GM12878 (cell line): ENCODE measurements at regions not wholly inside any gene's neighbourhood (a gene's known extent, or its start where the extent isn't known, plus 50 kb on each side); places are given as distances from the start of the nearest gene placed in this dataset.

Source experiments
- ATAC-seq: fragments of 200-7000 bp; cut with Tn5 transposase; 3 replicates; pipeline ENCODE4 v1.9.1; 2020; ENCODE audit warnings: mild to moderate bottlenecking, moderate library complexity
- BruUV-seq: library from RNA; stranded (reverse); fragments of 400-500 nt; replicated peaks from 2 replicates; lab custom pipeline; 2021; lab: Mats Ljungman, UMichigan
- CTCF ChIA-PET: fragments of 300-600 bp; sonication (Branson Sonifier 250); formaldehyde crosslinking; extraction: SDS; loops from one replicate; lab custom pipeline; 2021; ENCODE audit warnings: inconsistent platforms; lab: Yijun Ruan, JAX
- POLR2A ChIA-PET: fragments of 350-600 bp; formaldehyde crosslinking; extraction: SDS; loops from one replicate; lab custom pipeline; 2021; ENCODE audit warnings: inconsistent platforms; lab: Charles Lee
- RAD21 ChIA-PET: fragments of 300-600 bp; sonication (Branson Sonifier 250); formaldehyde crosslinking; loops from one replicate; lab custom pipeline; 2023; ENCODE audit warnings: antibody characterized with exemption; ENCODE audit not compliant: unreplicated experiment; lab: Charles Lee
- SMC1A ChIA-PET: fragments of 300-600 bp; sonication (Branson Sonifier 250); formaldehyde crosslinking; loops from one replicate; lab custom pipeline; 2023; ENCODE audit not compliant: unreplicated experiment, uncharacterized antibody; lab: Charles Lee
- DNase-seq: peaks from one replicate; pipeline ENCODE4 v3.0.0-alpha.2; 2011; ENCODE audit warnings: low read depth, low spot score
- FAIRE-seq: peaks from 3 replicates; lab custom pipeline; 2011; peaks lifted over from hg19 to GRCh38; lab: Jason Lieb, UNC
- H2AFZ ChIP-seq: 2 replicates; pipeline ENCODE4 v1.6.0; 2011; ENCODE audit warnings: low read depth, low read length, control low read depth; ENCODE audit not compliant: control insufficient read depth
- H3K27ac ChIP-seq: 2 replicates; pipeline ENCODE4 v1.5.1; 2011; ENCODE audit warnings: control low read depth; ENCODE audit not compliant: control insufficient read depth, insufficient read depth
- H3K27me3 ChIP-seq, 2 experiments: replicated peaks in 1 of 2; 2 replicates each; pipeline versions ENCODE4 v1.6.0 to v1.6.1; 2011; ENCODE audit warnings: low read length in 1 of 2; ENCODE audit not compliant: control insufficient read depth in 2 of 2, insufficient read depth in 2 of 2
- H3K36me3 ChIP-seq, 2 experiments: 2 replicates each; pipeline ENCODE4 v1.5.1; 2011; ENCODE audit warnings: low read length in 1 of 2; ENCODE audit not compliant: control insufficient read depth in 2 of 2, insufficient read depth in 2 of 2
- H3K4me1 ChIP-seq: 2 replicates; pipeline ENCODE4 v1.6.1; 2011; ENCODE audit warnings: mild to moderate bottlenecking, low read length, moderate library complexity, mixed read lengths; ENCODE audit not compliant: control insufficient read depth, insufficient read depth
- H3K4me2 ChIP-seq: 2 replicates; pipeline ENCODE4 v1.6.0; 2011; ENCODE audit warnings: control low read depth; ENCODE audit not compliant: control insufficient read depth, insufficient read depth
- H3K4me3 ChIP-seq: fragments of 200-600 bp; sonication (generic); 2 replicates; pipeline ENCODE4 v1.5.1; 2016
- H3K79me2 ChIP-seq: 2 replicates; pipeline ENCODE4 v1.6.0; 2011; ENCODE audit warnings: low read length; ENCODE audit not compliant: control insufficient read depth, insufficient read depth
- H3K9ac ChIP-seq: 2 replicates; pipeline ENCODE4 v1.8.0; 2011; ENCODE audit warnings: low read length, control low read depth, mixed read lengths; ENCODE audit not compliant: control insufficient read depth, insufficient read depth
- H3K9me3 ChIP-seq: replicated peaks from 3 replicates; pipeline ENCODE4 v1.5.1; 2011; ENCODE audit warnings: mild to moderate bottlenecking, low read length; ENCODE audit not compliant: control insufficient read depth, insufficient read depth
- H4K20me1 ChIP-seq: 2 replicates; pipeline ENCODE4 v1.6.0; 2011; ENCODE audit not compliant: control insufficient read depth, insufficient read depth
- BCL3 ChIP-seq: IDR thresholded peaks from 2 replicates; pipeline ENCODE4 v1.6.1; 2011; ENCODE audit warnings: borderline replicate concordance, low read depth, mild to moderate bottlenecking, moderate library complexity, low read length; ENCODE audit not compliant: insufficient read depth, poor library complexity, severe bottlenecking
- BMI1 ChIP-seq: fragments of 450-650 bp; IDR thresholded peaks from 2 replicates; pipeline ENCODE4 v1.6.1; 2016; ENCODE audit warnings: mild to moderate bottlenecking, moderate library complexity, borderline replicate concordance
- ELK1 ChIP-seq: IDR thresholded peaks from 2 replicates; pipeline ENCODE4 v1.6.1; 2012; ENCODE audit warnings: low read depth, low read length, improper control_type of control experiment
- ETV6 ChIP-seq, 2 experiments: fragments of 450-650 bp in 1 of 2; IDR thresholded peaks in 1 of 2; conservative IDR thresholded peaks in 1 of 2; 2 replicates each; pipeline ENCODE4 v1.6.1; 2014; ENCODE audit warnings: antibody characterized with exemption in 1 of 2, borderline replicate concordance in 1 of 2, low read depth in 1 of 2, mild to moderate bottlenecking in 1 of 2, moderate library complexity in 1 of 2
- HCFC1 ChIP-seq: fragments of 150-350 bp; IDR thresholded peaks from 2 replicates; pipeline ENCODE4 v1.6.1; 2014; ENCODE audit warnings: low read length
- JUNB ChIP-seq: IDR thresholded peaks from 2 replicates; pipeline ENCODE4 v1.6.1; 2016; ENCODE audit warnings: antibody characterized with exemption, mild to moderate bottlenecking
- MYB ChIP-seq: fragments of 150-350 bp; IDR thresholded peaks from 2 replicates; pipeline ENCODE4 v1.6.1; 2014; ENCODE audit warnings: mild to moderate bottlenecking, low read depth, low read length, borderline replicate concordance
- NKRF ChIP-seq: fragments of 450-650 bp; conservative IDR thresholded peaks from 2 replicates; pipeline ENCODE4 v1.6.1; 2017; ENCODE audit warnings: mild to moderate bottlenecking, moderate library complexity
- PML ChIP-seq: IDR thresholded peaks from 2 replicates; pipeline ENCODE4 v1.6.1; 2012; ENCODE audit warnings: low read length, inconsistent platforms
- RAD51 ChIP-seq: fragments of 450-650 bp; IDR thresholded peaks from 2 replicates; pipeline ENCODE4 v1.6.1; 2016; ENCODE audit warnings: moderate library complexity, mild to moderate bottlenecking, inconsistent platforms
- RCOR1 ChIP-seq: conservative IDR thresholded peaks from 2 replicates; pipeline ENCODE4 v1.6.1; 2012; ENCODE audit warnings: low read depth, low read length, improper control_type of control experiment
- ZNF217 ChIP-seq: fragments of 450-650 bp; IDR thresholded peaks from 2 replicates; pipeline ENCODE4 v1.6.1; 2017; ENCODE audit warnings: antibody characterized with exemption, mild to moderate bottlenecking
- WGBS: methylation state at CpG from one replicate; pipeline ENCODE4 v1.1.6; 2016; ENCODE audit warnings: low lambda C conversion rate; ENCODE audit not compliant: insufficient replicate concordance, insufficient coverage; ENCODE audit errors: missing lambda C conversion rate; 5-methylcytosine and 5-hydroxymethylcytosine counted together
- in situ Hi-C: fragments of 300-500 bp; cut with MboI; formaldehyde crosslinking; loops from 9 replicates; pipeline ENCODE4 v1.14.3; 2018; ENCODE audit warnings: mixed read lengths
- intact Hi-C: fragments of 100-400 bp; cut with micrococcal nuclease; formaldehyde crosslinking; loops from one replicate; pipeline ENCODE4 v1.14.2; 2022; ENCODE audit not compliant: unreplicated experiment

- no peak for TF ChIP-seq ETV6 (conservative IDR thresholded peaks at IDR 0.05 in 1 of 2, IDR thresholded peaks at IDR 0.05 in 1 of 2; ENCODE audit: borderline replicate concordance in 1 of 2, low read depth in 1 of 2)
- no peak for TF ChIP-seq MYB
- TF ChIP-seq BCL3, result no peak
- no peak for TF ChIP-seq NKRF
- TF ChIP-seq ELK1, result no peak
- TF ChIP-seq ZNF217, result no peak
- TF ChIP-seq JUNB, result no peak
Measured at GRCh38 chr13:107767119-107767518, 448.2 kb downstream of the LIG4 start (continued).

GRCh38 chr13:107765724-107766401, 449.5 kb downstream of the LIG4 start:
- H3K4me1 ChIP-seq, result no peaks in the 10 kb centered on the region

More at GRCh38 chr13:107765724-107766401, 449.5 kb downstream of the LIG4 start:
- Histone ChIP-seq H3K9ac (no peak overlapping the region), H3K79me2 (no peaks in the 10 kb centered on the region), H4K20me1 (no peaks in the 10 kb centered on the region), H3K27ac (no peak overlapping the region), H3K27me3 (no peaks in the 10 kb centered on the region), H3K9me3 (no peaks in the 10 kb centered on the region), H3K4me2 (no peak overlapping the region), H3K36me3 (no peaks in the 10 kb centered on the region), H2AFZ (no peak overlapping the region), H3K4me3 (no peak overlapping the region)
- intact Hi-C loops, result no loop called here
- TF ChIP-seq RAD51 (no peak), PML (no peak), HCFC1 (no peak), RCOR1 (no peak), BMI1 (no peak)
- ATAC-seq (no peak), FAIRE-seq (no peak), DNase-seq (no peak)
- WGBS, result 4% methylated on average over 6 of the region's 6 CpGs
- ChIA-PET SMC1A (no interaction called here), POLR2A (no interaction called here), CTCF (no interaction called here), RAD21 (no interaction called here)
- in situ Hi-C loops, result no loop called here
- no TSS peak for BruUV-seq
